ENCODE measurements at regions not wholly inside any gene's neighbourhood (a gene's known extent, or its start where the extent isn't known, plus 50 kb on each side); places are given as distances from the start of the nearest gene placed in this dataset.

DNA sequence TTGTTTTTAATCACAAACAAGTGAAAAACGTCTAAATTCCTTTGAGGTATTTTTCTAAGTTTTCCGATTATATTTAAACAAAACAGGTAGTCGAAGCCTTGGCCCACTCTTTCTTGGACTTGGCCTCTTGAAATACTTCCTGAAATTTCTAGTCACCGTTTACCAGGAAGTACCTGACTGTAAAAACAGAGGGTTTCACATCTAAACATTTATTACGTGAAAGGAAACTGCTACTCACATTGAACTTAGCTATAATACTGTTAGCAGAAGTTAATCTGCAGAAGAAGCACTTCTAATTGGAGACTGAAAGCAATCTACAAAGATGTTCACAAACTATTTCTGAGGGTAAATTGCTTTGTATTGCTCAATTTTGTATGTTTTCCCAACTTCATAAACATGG lies 526.0 kb upstream of the ADGRL4 start:
- TF ChIP-seq POLR2A (IDR thresholded peaks at IDR 0.05) (no peak), POLR2AphosphoS5 (IDR thresholded peaks at IDR 0.05) (no peak)
- TF ChIP-seq, protein P1, sequence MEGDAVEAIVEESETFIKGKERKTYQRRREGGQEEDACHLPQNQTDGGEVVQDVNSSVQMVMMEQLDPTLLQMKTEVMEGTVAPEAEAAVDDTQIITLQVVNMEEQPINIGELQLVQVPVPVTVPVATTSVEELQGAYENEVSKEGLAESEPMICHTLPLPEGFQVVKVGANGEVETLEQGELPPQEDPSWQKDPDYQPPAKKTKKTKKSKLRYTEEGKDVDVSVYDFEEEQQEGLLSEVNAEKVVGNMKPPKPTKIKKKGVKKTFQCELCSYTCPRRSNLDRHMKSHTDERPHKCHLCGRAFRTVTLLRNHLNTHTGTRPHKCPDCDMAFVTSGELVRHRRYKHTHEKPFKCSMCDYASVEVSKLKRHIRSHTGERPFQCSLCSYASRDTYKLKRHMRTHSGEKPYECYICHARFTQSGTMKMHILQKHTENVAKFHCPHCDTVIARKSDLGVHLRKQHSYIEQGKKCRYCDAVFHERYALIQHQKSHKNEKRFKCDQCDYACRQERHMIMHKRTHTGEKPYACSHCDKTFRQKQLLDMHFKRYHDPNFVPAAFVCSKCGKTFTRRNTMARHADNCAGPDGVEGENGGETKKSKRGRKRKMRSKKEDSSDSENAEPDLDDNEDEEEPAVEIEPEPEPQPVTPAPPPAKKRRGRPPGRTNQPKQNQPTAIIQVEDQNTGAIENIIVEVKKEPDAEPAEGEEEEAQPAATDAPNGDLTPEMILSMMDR (IDR thresholded peaks at IDR 0.05), result no peak
- WGBS, result 58% methylated on average over 5 of the region's 5 CpGs

DNA sequence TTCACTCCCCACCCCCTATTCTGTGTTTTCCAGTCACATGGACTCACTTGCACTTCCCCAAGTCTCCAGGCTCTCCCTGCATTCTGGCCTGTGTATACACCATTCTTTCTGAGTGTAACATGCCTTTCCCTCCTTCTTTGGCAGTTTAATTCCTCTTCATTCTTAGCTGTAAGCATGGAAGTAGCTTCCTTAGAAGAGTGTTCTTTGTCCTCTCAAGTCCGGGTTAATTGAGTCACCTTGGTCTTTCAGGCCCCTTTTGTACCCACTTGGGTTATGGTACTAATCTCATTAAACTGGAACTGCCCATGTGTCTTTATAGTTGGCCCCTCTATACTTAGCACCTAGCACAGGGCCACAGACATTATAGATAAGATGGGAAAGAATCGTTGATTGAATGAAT lies 525.3 kb upstream of the ADGRL4 start:
- WGBS, result 98% methylated on average over 2 of the region's 2 CpGs
- intact Hi-C loops (cut with DNase I), result no loop called here
- Histone ChIP-seq H3K27ac (no peak overlapping the region), H3K9me3 (no peaks in the 10 kb centered on the region), H3K4me1 (replicated peaks) (no peaks in the 10 kb centered on the region), H3K36me3 (no peaks in the 10 kb centered on the region), H3K27me3 (replicated peaks; ENCODE audit: insufficient read depth) (no peaks in the 10 kb centered on the region), H3K4me3 (no peak overlapping the region)
- TF ChIP-seq, protein P1 (IDR thresholded peaks at IDR 0.05), result no peak
- TF ChIP-seq POLR2AphosphoS5 (IDR thresholded peaks at IDR 0.05) (no peak), POLR2A (IDR thresholded peaks at IDR 0.05) (no peak)
- no peak for DNase-seq (ENCODE audit: low spot score)

More for the DNA sequence above, 526.0 kb upstream of the ADGRL4 start:
- H3K4me3 ChIP-seq, result no peak overlapping the region
- no peaks in the 10 kb centered on the region for H3K4me1 ChIP-seq (replicated peaks)
- intact Hi-C loops (cut with DNase I), result no loop called here
- no peaks in the 10 kb centered on the region for H3K36me3 ChIP-seq
- no peak overlapping the region for H3K27ac ChIP-seq
- H3K9me3 ChIP-seq, result no peaks in the 10 kb centered on the region
- DNase-seq (ENCODE audit: low spot score), result no peak
- H3K27me3 ChIP-seq (replicated peaks; ENCODE audit: insufficient read depth), result no peaks in the 10 kb centered on the region

DNA sequence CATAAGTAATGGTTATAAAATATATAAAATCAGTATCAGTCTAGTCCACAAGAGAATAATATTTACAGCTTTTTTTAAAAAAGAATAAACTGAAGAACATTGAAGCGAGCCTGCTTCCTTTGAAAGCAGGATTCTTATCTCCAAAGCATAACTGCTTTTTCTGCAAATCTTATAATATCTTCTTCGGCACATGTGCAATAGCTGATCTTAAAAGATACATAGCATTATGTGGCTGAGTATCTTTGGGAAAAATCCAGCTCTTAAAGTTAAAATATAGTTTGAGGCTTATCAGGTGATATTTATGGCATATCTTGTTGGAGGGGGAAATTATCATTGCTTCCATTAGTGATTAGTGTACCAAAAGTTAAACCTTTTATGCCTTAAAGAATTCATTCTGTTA lies 523.9 kb upstream of the ADGRL4 start:
- 74% methylated on average over 2 of the region's 2 CpGs for WGBS
- no peaks in the 10 kb centered on the region for H3K9me3 ChIP-seq
- intact Hi-C loops (cut with DNase I), result no loop called here
- H3K27ac ChIP-seq, result no peak overlapping the region
- H3K4me3 ChIP-seq, result no peak overlapping the region
- no peak for DNase-seq (ENCODE audit: low spot score)
- H3K36me3 ChIP-seq, result no peaks in the 10 kb centered on the region
- no peak for TF ChIP-seq POLR2A (IDR thresholded peaks at IDR 0.05)
- no peak for TF ChIP-seq POLR2AphosphoS5 (IDR thresholded peaks at IDR 0.05)
- TF ChIP-seq, protein P1 (IDR thresholded peaks at IDR 0.05), result no peak
- H3K27me3 ChIP-seq (replicated peaks; ENCODE audit: insufficient read depth), result no peaks in the 10 kb centered on the region
- no peaks in the 10 kb centered on the region for H3K4me1 ChIP-seq (replicated peaks)

DNA sequence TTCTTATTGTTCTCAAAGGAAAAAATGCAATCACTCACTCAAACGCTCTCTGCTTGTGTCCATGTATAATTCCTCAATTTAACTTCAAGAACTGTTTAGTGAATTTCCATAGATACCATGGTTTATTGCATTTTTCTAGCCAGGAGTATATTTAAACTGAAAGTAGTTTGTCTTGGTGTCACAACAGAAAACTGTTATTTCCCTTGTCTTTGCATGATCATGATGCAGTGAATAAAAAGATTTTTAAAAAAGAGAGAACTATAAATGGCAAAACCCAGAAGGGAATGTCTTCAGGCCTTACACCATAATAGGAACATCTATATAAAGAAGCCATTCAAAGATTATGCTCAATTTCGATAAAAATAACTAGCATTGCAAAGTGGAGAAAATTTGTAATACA lies 523.5 kb upstream of the ADGRL4 start:
- Histone ChIP-seq H3K4me3 (no peak overlapping the region), H3K36me3 (no peaks in the 10 kb centered on the region), H3K4me1 (replicated peaks) (no peaks in the 10 kb centered on the region), H3K27ac (no peak overlapping the region), H3K9me3 (no peaks in the 10 kb centered on the region), H3K27me3 (replicated peaks; ENCODE audit: insufficient read depth) (no peaks in the 10 kb centered on the region)
- WGBS, result 69% methylated on average over 2 of the region's 2 CpGs
- no peak for DNase-seq (ENCODE audit: low spot score)
- TF ChIP-seq, protein P1 (IDR thresholded peaks at IDR 0.05), result no peak
- TF ChIP-seq POLR2AphosphoS5 (IDR thresholded peaks at IDR 0.05), result no peak
- TF ChIP-seq POLR2A (IDR thresholded peaks at IDR 0.05), result no peak
- intact Hi-C loops (cut with DNase I), result no loop called here

DNA sequence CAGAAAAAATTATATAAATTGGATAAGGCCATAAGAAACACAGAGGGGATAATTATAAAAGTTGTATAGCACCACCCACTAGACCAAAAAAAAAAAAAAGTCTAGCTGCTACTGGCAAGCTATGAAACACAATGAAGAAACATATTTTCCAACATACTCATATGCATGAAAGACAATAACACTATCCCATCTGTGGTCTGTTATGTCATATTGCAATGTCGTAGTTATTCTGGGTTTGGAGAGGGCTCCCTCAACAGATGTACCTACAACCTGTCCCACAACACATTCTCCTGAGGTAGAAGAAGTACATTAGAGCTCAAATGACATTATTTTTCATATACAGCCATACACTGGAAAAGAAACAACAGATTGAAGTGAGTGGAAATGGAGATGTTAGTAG lies 517.6 kb upstream of the ADGRL4 start:
- Histone ChIP-seq H3K4me1 (replicated peaks) (no peaks in the 10 kb centered on the region), H3K36me3 (no peaks in the 10 kb centered on the region), H3K27ac (no peak overlapping the region), H3K27me3 (replicated peaks; ENCODE audit: insufficient read depth) (no peaks in the 10 kb centered on the region), H3K9me3 (no peaks in the 10 kb centered on the region), H3K4me3 (no peak overlapping the region)
- intact Hi-C loops (cut with DNase I), result no loop called here
- TF ChIP-seq POLR2AphosphoS5 (IDR thresholded peaks at IDR 0.05) (no peak), POLR2A (IDR thresholded peaks at IDR 0.05) (no peak)
- TF ChIP-seq, protein P1 (IDR thresholded peaks at IDR 0.05), result no peak
- WGBS, result 88% methylated on average over 1 of the region's 1 CpG
- DNase-seq (ENCODE audit: low spot score), result no peak

Data from prostate gland (tissue), 2 donors.